ENCODE measurements at regions not wholly inside any gene's neighbourhood (a gene's known extent, or its start where the extent isn't known, plus 50 kb on each side); places are given as distances from the start of the nearest gene placed in this dataset.

- ChIA-PET CTCF (no interaction called here), POLR2A (no interaction called here)
- no TSS peak for BruUV-seq (replicated peaks)
- Histone ChIP-seq H3K27me3 (replicated peaks; ENCODE audit: control insufficient read depth, insufficient read depth, low read length) (no peaks in the 10 kb centered on the region), H3K4me3 (ENCODE audit: low read depth, low read length) (no peak overlapping the region), H3K4me1 (no peaks in the 10 kb centered on the region), H3K36me3 (ENCODE audit: control insufficient read depth, insufficient read depth, low read length) (no peaks in the 10 kb centered on the region), H3K9me3 (no peaks in the 10 kb centered on the region)
- Mint-ChIP-seq H3K9me3 (ENCODE audit: unreplicated experiment) (no peaks in the 10 kb centered on the region), H3K4me1 (ENCODE audit: low read depth, unreplicated experiment) (no peaks in the 10 kb centered on the region), H3K27me3 (ENCODE audit: insufficient read depth, unreplicated experiment) (no peaks in the 10 kb centered on the region), H3K4me3 (ENCODE audit: unreplicated experiment) (no peak overlapping the region), H3K27ac (ENCODE audit: unreplicated experiment) (no peak overlapping the region), H3K36me3 (ENCODE audit: insufficient read depth, unreplicated experiment) (no peaks in the 10 kb centered on the region)
- TF ChIP-seq CTCF (IDR thresholded peaks at IDR 0.05; ENCODE audit: insufficient read depth in 1 of 2, low read depth in 1 of 2, low read length in 1 of 2, severe bottlenecking in 1 of 2, unreplicated experiment in 1 of 2), result no peak
- intact Hi-C loops (cut with micrococcal nuclease; ENCODE audit: unreplicated experiment), result no loop called here
- no peak for DNase-seq
Measured at GRCh38 chr4:19135895-19136633, 1114.5 kb upstream of the LCORL start.

GRCh38 chr4:19134685-19135084 is 1113.1 kb upstream of the LCORL start:
- Histone ChIP-seq H3K4me1 (no peaks in the 10 kb centered on the region), H3K36me3 (ENCODE audit: control insufficient read depth, insufficient read depth, low read length) (no peaks in the 10 kb centered on the region), H3K27me3 (replicated peaks; ENCODE audit: control insufficient read depth, insufficient read depth, low read length) (no peaks in the 10 kb centered on the region), H3K9me3 (no peaks in the 10 kb centered on the region), H3K4me3 (ENCODE audit: low read depth, low read length) (no peak overlapping the region)
- Mint-ChIP-seq H3K4me3 (ENCODE audit: unreplicated experiment) (no peak overlapping the region), H3K27ac (ENCODE audit: unreplicated experiment) (no peak overlapping the region), H3K4me1 (ENCODE audit: low read depth, unreplicated experiment) (no peaks in the 10 kb centered on the region), H3K27me3 (ENCODE audit: insufficient read depth, unreplicated experiment) (no peaks in the 10 kb centered on the region), H3K36me3 (ENCODE audit: insufficient read depth, unreplicated experiment) (no peaks in the 10 kb centered on the region), H3K9me3 (ENCODE audit: unreplicated experiment) (no peaks in the 10 kb centered on the region)
- no peak for DNase-seq
- ChIA-PET CTCF (no interaction called here), POLR2A (no interaction called here)
- intact Hi-C loops (cut with micrococcal nuclease; ENCODE audit: unreplicated experiment), result no loop called here
- TF ChIP-seq CTCF (IDR thresholded peaks at IDR 0.05; ENCODE audit: insufficient read depth in 1 of 2, low read depth in 1 of 2, low read length in 1 of 2, severe bottlenecking in 1 of 2, unreplicated experiment in 1 of 2), result no peak
- BruUV-seq (replicated peaks), result no TSS peak

GRCh38 chr4:19133315-19133714 is 1111.8 kb upstream of the LCORL start:
- H3K9me3 ChIP-seq, result no peaks in the 10 kb centered on the region
- H3K4me3 Mint-ChIP-seq (ENCODE audit: unreplicated experiment), result no peak overlapping the region
- intact Hi-C loops (cut with micrococcal nuclease; ENCODE audit: unreplicated experiment), result no loop called here
- H3K9me3 Mint-ChIP-seq (ENCODE audit: unreplicated experiment), result no peaks in the 10 kb centered on the region
- H3K27me3 Mint-ChIP-seq (ENCODE audit: insufficient read depth, unreplicated experiment), result no peaks in the 10 kb centered on the region
- H3K27me3 ChIP-seq (replicated peaks; ENCODE audit: control insufficient read depth, insufficient read depth, low read length), result no peaks in the 10 kb centered on the region
- no peaks in the 10 kb centered on the region for H3K4me1 ChIP-seq
- BruUV-seq (replicated peaks), result no TSS peak
- CTCF ChIA-PET, result no interaction called here
- H3K27ac Mint-ChIP-seq (ENCODE audit: unreplicated experiment), result no peak overlapping the region
- DNase-seq, result no peak
- no peaks in the 10 kb centered on the region for H3K36me3 ChIP-seq (ENCODE audit: control insufficient read depth, insufficient read depth, low read length)
- POLR2A ChIA-PET, result no interaction called here
- no peak for TF ChIP-seq CTCF (IDR thresholded peaks at IDR 0.05; ENCODE audit: insufficient read depth in 1 of 2, low read depth in 1 of 2, low read length in 1 of 2, severe bottlenecking in 1 of 2, unreplicated experiment in 1 of 2)
- no peak overlapping the region for H3K4me3 ChIP-seq (ENCODE audit: low read depth, low read length)
- H3K36me3 Mint-ChIP-seq (ENCODE audit: insufficient read depth, unreplicated experiment), result no peaks in the 10 kb centered on the region
- no peaks in the 10 kb centered on the region for H3K4me1 Mint-ChIP-seq (ENCODE audit: low read depth, unreplicated experiment)

Data from Caco-2 (cell line).